ENCODE measurements at regions not wholly inside any gene's neighbourhood (a gene's known extent, or its start where the extent isn't known, plus 50 kb on each side); places are given as distances from the start of the nearest gene placed in this dataset.
"Not testable (repeated sequence)": the region's sequence is repeated elsewhere in the genome, so short reads cannot be mapped to it uniquely, and the experiment has no call there.

GRCh38 chr1:238334170-238334569 is 443.4 kb upstream of the ZP4 start:
- no peak overlapping the region for H2AFZ ChIP-seq (ENCODE audit: low read length)
- no peaks in the 10 kb centered on the region for H3F3A ChIP-seq (ENCODE audit: low read depth)
- no peak overlapping the region for H3K4me2 ChIP-seq (ENCODE audit: low read depth, low read length, poor library complexity, severe bottlenecking)
- H3K9me3 ChIP-seq (ENCODE audit: insufficient read depth, low read depth, low read length), result no peaks in the 10 kb centered on the region
- H3K4me3 ChIP-seq (ENCODE audit: low read length, poor library complexity, severe bottlenecking), result no peak overlapping the region
- TF ChIP-seq CTCF (conservative IDR thresholded peaks at IDR 0.05; ENCODE audit: low read length) (no peak), EZH2phosphoT487 (IDR thresholded peaks at IDR 0.05; ENCODE audit: borderline replicate concordance) (no peak)
- H3K9ac ChIP-seq (ENCODE audit: low read depth, low read length, poor library complexity, severe bottlenecking), result no peak overlapping the region
- no peaks in the 10 kb centered on the region for H3K36me3 ChIP-seq (ENCODE audit: insufficient read depth, low read length)
- H3K9me2 ChIP-seq (replicated peaks; ENCODE audit: low read depth, low read length), result no peaks in the 10 kb centered on the region
- H3K27me3 ChIP-seq (ENCODE audit: insufficient read depth, low read length, poor library complexity, severe bottlenecking), result no peaks in the 10 kb centered on the region
- H4K20me1 ChIP-seq (ENCODE audit: insufficient read depth, low read length, poor library complexity, severe bottlenecking), result no peaks in the 10 kb centered on the region
- no peaks in the 10 kb centered on the region for H3K79me2 ChIP-seq (ENCODE audit: insufficient read depth, low read length)
- H3K4me1 ChIP-seq (ENCODE audit: insufficient read depth, low read length, poor library complexity, severe bottlenecking), result no peaks in the 10 kb centered on the region

DNA sequence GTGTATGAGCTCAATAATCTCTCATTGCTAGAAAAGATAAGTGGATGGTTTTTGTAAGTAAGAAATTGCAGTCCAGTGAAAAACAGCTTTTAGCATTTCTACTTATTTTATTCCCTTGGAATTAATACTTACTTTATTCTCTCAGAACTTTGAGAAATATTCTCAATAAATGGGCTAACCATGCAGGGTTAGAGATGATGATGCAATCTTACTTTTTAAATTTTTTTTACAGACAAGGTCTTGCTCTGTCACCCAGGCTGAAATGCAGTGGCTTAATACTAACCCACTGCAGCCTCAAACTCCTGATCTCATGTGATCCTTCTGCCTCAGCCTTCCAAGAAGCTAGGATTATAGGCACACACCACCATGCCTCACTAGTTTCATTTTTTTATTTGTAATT is 440.8 kb upstream of the ZP4 start:
- Histone ChIP-seq H2AFZ (ENCODE audit: low read length) (no peak overlapping the region), H3K79me2 (ENCODE audit: insufficient read depth, low read length) (no peaks in the 10 kb centered on the region), H3K9ac (ENCODE audit: low read depth, low read length, poor library complexity, severe bottlenecking) (no peak overlapping the region), H3K4me1 (ENCODE audit: insufficient read depth, low read length, poor library complexity, severe bottlenecking) (no peaks in the 10 kb centered on the region), H3K9me2 (replicated peaks; ENCODE audit: low read depth, low read length) (no peaks in the 10 kb centered on the region), H3K36me3 (ENCODE audit: insufficient read depth, low read length) (no peaks in the 10 kb centered on the region), H3K4me2 (ENCODE audit: low read depth, low read length, poor library complexity, severe bottlenecking) (no peak overlapping the region), H3K4me3 (ENCODE audit: low read length, poor library complexity, severe bottlenecking) (no peak overlapping the region), H3F3A (ENCODE audit: low read depth) (no peaks in the 10 kb centered on the region), H3K27me3 (ENCODE audit: insufficient read depth, low read length, poor library complexity, severe bottlenecking) (no peaks in the 10 kb centered on the region), H3K9me3 (ENCODE audit: insufficient read depth, low read depth, low read length) (no peaks in the 10 kb centered on the region), H4K20me1 (ENCODE audit: insufficient read depth, low read length, poor library complexity, severe bottlenecking) (no peaks in the 10 kb centered on the region)
- TF ChIP-seq EZH2phosphoT487 (IDR thresholded peaks at IDR 0.05; ENCODE audit: borderline replicate concordance) (no peak), CTCF (conservative IDR thresholded peaks at IDR 0.05; ENCODE audit: low read length) (no peak)

- Histone ChIP-seq H3K9ac (ENCODE audit: low read depth, low read length, poor library complexity, severe bottlenecking) (no peak overlapping the region), H2AFZ (ENCODE audit: low read length) (no peak overlapping the region), H3K4me3 (ENCODE audit: low read length, poor library complexity, severe bottlenecking) (no peak overlapping the region), H3K79me2 (ENCODE audit: insufficient read depth, low read length) (no peaks in the 10 kb centered on the region), H3K36me3 (ENCODE audit: insufficient read depth, low read length) (no peaks in the 10 kb centered on the region), H3K27me3 (ENCODE audit: insufficient read depth, low read length, poor library complexity, severe bottlenecking) (no peaks in the 10 kb centered on the region), H3K4me1 (ENCODE audit: insufficient read depth, low read length, poor library complexity, severe bottlenecking) (no peaks in the 10 kb centered on the region), H3K4me2 (ENCODE audit: low read depth, low read length, poor library complexity, severe bottlenecking) (no peak overlapping the region), H4K20me1 (ENCODE audit: insufficient read depth, low read length, poor library complexity, severe bottlenecking) (no peaks in the 10 kb centered on the region), H3K9me3 (ENCODE audit: insufficient read depth, low read depth, low read length) (no peaks in the 10 kb centered on the region), H3K9me2 (replicated peaks; ENCODE audit: low read depth, low read length) (no peaks in the 10 kb centered on the region), H3F3A (ENCODE audit: low read depth) (no peaks in the 10 kb centered on the region)
- TF ChIP-seq CTCF (conservative IDR thresholded peaks at IDR 0.05; ENCODE audit: low read length), result no peak
- TF ChIP-seq EZH2phosphoT487 (IDR thresholded peaks at IDR 0.05; ENCODE audit: borderline replicate concordance), result no peak
Observed at GRCh38 chr1:238329671-238330070, 438.9 kb upstream of the ZP4 start.

- not testable (repeated sequence) for H3K9ac ChIP-seq (ENCODE audit: low read depth, low read length, poor library complexity, severe bottlenecking); H3K9me2 ChIP-seq (replicated peaks; ENCODE audit: low read depth, low read length); H4K20me1 ChIP-seq (ENCODE audit: insufficient read depth, low read length, poor library complexity, severe bottlenecking); H3K9me3 ChIP-seq (ENCODE audit: insufficient read depth, low read depth, low read length); H3K27me3 ChIP-seq (ENCODE audit: insufficient read depth, low read length, poor library complexity, severe bottlenecking); H3K36me3 ChIP-seq (ENCODE audit: insufficient read depth, low read length); H2AFZ ChIP-seq (ENCODE audit: low read length); H3F3A ChIP-seq (ENCODE audit: low read depth); H3K79me2 ChIP-seq (ENCODE audit: insufficient read depth, low read length); H3K4me1 ChIP-seq (ENCODE audit: insufficient read depth, low read length, poor library complexity, severe bottlenecking); H3K4me2 ChIP-seq (ENCODE audit: low read depth, low read length, poor library complexity, severe bottlenecking); H3K4me3 ChIP-seq (ENCODE audit: low read length, poor library complexity, severe bottlenecking)
Observed at GRCh38 chr1:238327033-238327432, 436.3 kb upstream of the ZP4 start.

- H2AFZ ChIP-seq (ENCODE audit: low read length); H3K4me3 ChIP-seq (ENCODE audit: low read length, poor library complexity, severe bottlenecking); H3K4me2 ChIP-seq (ENCODE audit: low read depth, low read length, poor library complexity, severe bottlenecking); H3K9ac ChIP-seq (ENCODE audit: low read depth, low read length, poor library complexity, severe bottlenecking); H3K27me3 ChIP-seq (ENCODE audit: insufficient read depth, low read length, poor library complexity, severe bottlenecking); H3K36me3 ChIP-seq (ENCODE audit: insufficient read depth, low read length); H3K9me3 ChIP-seq (ENCODE audit: insufficient read depth, low read depth, low read length); H3K9me2 ChIP-seq (replicated peaks; ENCODE audit: low read depth, low read length); H3K79me2 ChIP-seq (ENCODE audit: insufficient read depth, low read length); H4K20me1 ChIP-seq (ENCODE audit: insufficient read depth, low read length, poor library complexity, severe bottlenecking); H3K4me1 ChIP-seq (ENCODE audit: insufficient read depth, low read length, poor library complexity, severe bottlenecking); H3F3A ChIP-seq (ENCODE audit: low read depth): not testable (repeated sequence)
Observed at GRCh38 chr1:238326479-238326878, 435.8 kb upstream of the ZP4 start.
